GM23338 (cell line): ENCODE measurements at regions not wholly inside any gene's neighbourhood (a gene's known extent, or its start where the extent isn't known, plus 50 kb on each side); places are given as distances from the start of the nearest gene placed in this dataset.

Experiments used
- ATAC-seq: fragments of 200-7000 bp; cut with Tn5 transposase; 3 replicates; pipeline ENCODE4 v1.9.1; 2020
- DNase-seq: peaks from one replicate; pipeline ENCODE4 v3.0.0-alpha.2; 2015; ENCODE audit warnings: low spot score
- H2AFZ ChIP-seq: fragments of 200-600 bp; sonication (generic); 2 replicates; pipeline ENCODE4 v1.8.0; 2016; ENCODE audit warnings: antibody characterized with exemption, mild to moderate bottlenecking, moderate library complexity
- H3F3A ChIP-seq: fragments of 200-600 bp; sonication (generic); replicated peaks from 2 replicates; pipeline ENCODE4 v1.8.0; 2017; ENCODE audit warnings: antibody characterized with exemption, mixed run types, low read depth
- H3K27ac ChIP-seq: fragments of 200-600 bp; sonication (generic); 2 replicates; pipeline ENCODE4 v1.6.1; 2016; ENCODE audit warnings: low read depth
- H3K27me3 ChIP-seq: fragments of 200-600 bp; sonication (generic); 2 replicates; pipeline ENCODE4 v1.8.0; 2016; ENCODE audit warnings: mild to moderate bottlenecking, mixed run types, moderate library complexity; ENCODE audit not compliant: insufficient read depth
- H3K36me3 ChIP-seq: fragments of 200-600 bp; sonication (generic); 2 replicates; pipeline ENCODE4 v1.8.0; 2016; ENCODE audit warnings: mild to moderate bottlenecking; ENCODE audit not compliant: insufficient read depth
- H3K4me1 ChIP-seq: fragments of 200-600 bp; sonication (generic); 2 replicates; pipeline ENCODE4 v1.8.0; 2016; ENCODE audit warnings: mild to moderate bottlenecking, moderate library complexity; ENCODE audit not compliant: insufficient read depth
- H3K4me2 ChIP-seq: fragments of 200-600 bp; sonication (generic); 2 replicates; pipeline ENCODE4 v1.7.1; 2017; ENCODE audit warnings: mixed run types
- H3K4me3 ChIP-seq: fragments of 200-600 bp; sonication (generic); 2 replicates; pipeline ENCODE4 v1.6.1; 2016; ENCODE audit warnings: mixed run types
- H3K79me2 ChIP-seq: fragments of 200-600 bp; sonication (generic); replicated peaks from 2 replicates; pipeline ENCODE4 v1.8.0; 2017; ENCODE audit warnings: mild to moderate bottlenecking; ENCODE audit not compliant: insufficient read depth
- H3K9me2 ChIP-seq: fragments of 200-600 bp; sonication (generic); 2 replicates; pipeline ENCODE4 v1.8.0; 2017; ENCODE audit not compliant: insufficient read depth
- H4K20me1 ChIP-seq: fragments of 200-600 bp; sonication (generic); replicated peaks from 2 replicates; pipeline ENCODE4 v1.8.0; 2017; ENCODE audit warnings: mild to moderate bottlenecking; ENCODE audit not compliant: insufficient read depth
- H3K27ac Mint-ChIP-seq: 2 replicates; pipeline ENCODE4 v1.8.0; 2020; ENCODE audit warnings: inconsistent platforms, mild to moderate bottlenecking, moderate library complexity, mixed read lengths
- H3K27me3 Mint-ChIP-seq: 3 replicates; pipeline ENCODE4 v1.8.0; 2022; ENCODE audit warnings: low read depth, mild to moderate bottlenecking, moderate library complexity, mixed read lengths, inconsistent platforms; ENCODE audit not compliant: insufficient read depth, poor library complexity
- H3K36me3 Mint-ChIP-seq: 3 replicates; pipeline ENCODE4 v1.8.0; 2021; ENCODE audit warnings: low read depth, mild to moderate bottlenecking, inconsistent platforms, moderate library complexity, mixed read lengths
- H3K4me1 Mint-ChIP-seq: 3 replicates; pipeline ENCODE4 v1.8.0; 2020; ENCODE audit warnings: mild to moderate bottlenecking, inconsistent platforms, mixed read lengths
- H3K4me3 Mint-ChIP-seq: 3 replicates; pipeline ENCODE4 v1.8.0; 2021; ENCODE audit warnings: moderate library complexity, mild to moderate bottlenecking, inconsistent platforms, mixed read lengths
- H3K9me3 Mint-ChIP-seq: 3 replicates; pipeline ENCODE4 v1.8.0; 2020; ENCODE audit warnings: moderate library complexity, mild to moderate bottlenecking, inconsistent platforms, mixed read lengths
- CREB1 ChIP-seq: fragments of 250-450 bp; sonication (Bioruptor Pico); IDR thresholded peaks from 2 replicates; pipeline ENCODE4 v1.5.0; 2020; ENCODE audit warnings: low read depth, mild to moderate bottlenecking, moderate library complexity
- CTCF ChIP-seq, 2 experiments: fragments of 200-600 bp in 1 of 2; sonication (generic) in 1 of 2; conservative IDR thresholded peaks; 2 replicates each; pipeline versions ENCODE4 v1.5.1 to v1.6.1; 2016 to 2017; ENCODE audit warnings: antibody characterized with exemption in 2 of 2, low read depth in 2 of 2, mild to moderate bottlenecking in 2 of 2, moderate library complexity in 1 of 2
- ETS1 ChIP-seq: IDR thresholded peaks from 2 replicates; pipeline ENCODE4 v1.6.1; 2016; ENCODE audit warnings: antibody characterized with exemption
- EZH2 ChIP-seq: fragments of 200-600 bp; sonication (generic); IDR thresholded peaks from one replicate; pipeline ENCODE4 v1.8.0; 2017; ENCODE audit warnings: antibody characterized with exemption, mild to moderate bottlenecking, low read depth; ENCODE audit not compliant: unreplicated experiment
- EZH2phosphoT487 ChIP-seq: fragments of 200-600 bp; sonication (generic); IDR thresholded peaks from one replicate; pipeline ENCODE4 v1.8.1; 2018; ENCODE audit warnings: antibody characterized with exemption; ENCODE audit not compliant: unreplicated experiment
- JUNB ChIP-seq: IDR thresholded peaks from one replicate; pipeline ENCODE4 v1.6.1; 2016; ENCODE audit warnings: antibody characterized with exemption; ENCODE audit not compliant: unreplicated experiment
- NANOG ChIP-seq: IDR thresholded peaks from 2 replicates; pipeline ENCODE4 v1.6.1; 2016; ENCODE audit warnings: antibody characterized with exemption, borderline replicate concordance
- POLR2AphosphoS5 ChIP-seq: IDR thresholded peaks from 2 replicates; pipeline ENCODE4 v1.6.1; 2016; ENCODE audit warnings: antibody characterized with exemption, low read depth
- REST ChIP-seq: IDR thresholded peaks from one replicate; pipeline ENCODE4 v1.6.1; 2018; ENCODE audit warnings: antibody characterized with exemption; ENCODE audit not compliant: unreplicated experiment
- STAT1 ChIP-seq: IDR thresholded peaks from one replicate; pipeline ENCODE4 v1.6.1; 2016; ENCODE audit warnings: antibody characterized with exemption; ENCODE audit not compliant: unreplicated experiment
- ZNF114 ChIP-seq: fragments of 250-450 bp; sonication (Bioruptor Pico); IDR thresholded peaks from 2 replicates; pipeline ENCODE4 v1.5.0; 2020; ENCODE audit warnings: mild to moderate bottlenecking, moderate library complexity
- ZNF462 ChIP-seq: fragments of 250-450 bp; sonication (Bioruptor Pico); IDR thresholded peaks from 2 replicates; pipeline ENCODE4 v1.5.0; 2020; ENCODE audit warnings: mild to moderate bottlenecking, moderate library complexity

GRCh38 chr13:95386370-95386769 lies 85.1 kb upstream of the ABCC4 start (continued):
- no peak for TF ChIP-seq CREB1 (CRISPR knock-in tag)
- TF ChIP-seq POLR2AphosphoS5, result no peak
- TF ChIP-seq JUNB, result no peak
- no peak for TF ChIP-seq ZNF114 (CRISPR knock-in tag)
- no peak for TF ChIP-seq CTCF (conservative IDR thresholded peaks at IDR 0.05; ENCODE audit: low read depth in 2 of 2)
- TF ChIP-seq NANOG, result no peak
- no peak for TF ChIP-seq STAT1

GRCh38 chr13:95387733-95388207 lies 86.5 kb upstream of the ABCC4 start:
- Histone ChIP-seq H3K9me2 (peaks cover 9% of the 10 kb centered on the region; the same call in 1 of the 2 replicates), H3K79me2 (no peaks in the 10 kb centered on the region), H3K4me3 (no peak overlapping the region), H3K27ac (no peak overlapping the region), H3K4me1 (no peaks in the 10 kb centered on the region), H3K36me3 (no peaks in the 10 kb centered on the region), H3K27me3 (no peaks in the 10 kb centered on the region), H4K20me1 (no peaks in the 10 kb centered on the region), H3F3A (no peaks in the 10 kb centered on the region), H2AFZ (no peak overlapping the region), H3K4me2 (no peak overlapping the region)
- peaks cover 14% of the 10 kb centered on the region; the same call in 2 of the 3 replicates for H3K9me3 Mint-ChIP-seq
- H3K4me1 Mint-ChIP-seq, result no peaks in the 10 kb centered on the region
- ATAC-seq, result no peak
- no peak for DNase-seq
- H3K27ac Mint-ChIP-seq, result no peak overlapping the region
- peaks cover 4% of the 10 kb centered on the region for H3K27me3 Mint-ChIP-seq
- H3K36me3 Mint-ChIP-seq, result peaks cover 3% of the 10 kb centered on the region; the same call in 2 of the 3 replicates
- H3K4me3 Mint-ChIP-seq, result no peak overlapping the region
- TF ChIP-seq CREB1 (CRISPR knock-in tag) (no peak), ETS1 (no peak), EZH2 (no peak), ZNF114 (CRISPR knock-in tag) (no peak), ZNF462 (CRISPR knock-in tag) (no peak), POLR2AphosphoS5 (no peak), JUNB (no peak), EZH2phosphoT487 (no peak), REST (no peak)
